ENCODE measurements at regions not wholly inside any gene's neighbourhood (a gene's known extent, or its start where the extent isn't known, plus 50 kb on each side); places are given as distances from the start of the nearest gene placed in this dataset.

- TF ChIP-seq, protein P1, sequence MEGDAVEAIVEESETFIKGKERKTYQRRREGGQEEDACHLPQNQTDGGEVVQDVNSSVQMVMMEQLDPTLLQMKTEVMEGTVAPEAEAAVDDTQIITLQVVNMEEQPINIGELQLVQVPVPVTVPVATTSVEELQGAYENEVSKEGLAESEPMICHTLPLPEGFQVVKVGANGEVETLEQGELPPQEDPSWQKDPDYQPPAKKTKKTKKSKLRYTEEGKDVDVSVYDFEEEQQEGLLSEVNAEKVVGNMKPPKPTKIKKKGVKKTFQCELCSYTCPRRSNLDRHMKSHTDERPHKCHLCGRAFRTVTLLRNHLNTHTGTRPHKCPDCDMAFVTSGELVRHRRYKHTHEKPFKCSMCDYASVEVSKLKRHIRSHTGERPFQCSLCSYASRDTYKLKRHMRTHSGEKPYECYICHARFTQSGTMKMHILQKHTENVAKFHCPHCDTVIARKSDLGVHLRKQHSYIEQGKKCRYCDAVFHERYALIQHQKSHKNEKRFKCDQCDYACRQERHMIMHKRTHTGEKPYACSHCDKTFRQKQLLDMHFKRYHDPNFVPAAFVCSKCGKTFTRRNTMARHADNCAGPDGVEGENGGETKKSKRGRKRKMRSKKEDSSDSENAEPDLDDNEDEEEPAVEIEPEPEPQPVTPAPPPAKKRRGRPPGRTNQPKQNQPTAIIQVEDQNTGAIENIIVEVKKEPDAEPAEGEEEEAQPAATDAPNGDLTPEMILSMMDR (IDR thresholded peaks at IDR 0.05) = no peak
- TF ChIP-seq POLR2A (IDR thresholded peaks at IDR 0.05) (no peak), EP300 (IDR thresholded peaks at IDR 0.05) (no peak)
Measured at GRCh38 chr2:122028371-122029100, 273.1 kb downstream of the TSN start.

Data from gastroesophageal sphincter (tissue), 3 donors.